ENCODE measurements at regions not wholly inside any gene's neighbourhood (a gene's known extent, or its start where the extent isn't known, plus 50 kb on each side); places are given as distances from the start of the nearest gene placed in this dataset.

DNA sequence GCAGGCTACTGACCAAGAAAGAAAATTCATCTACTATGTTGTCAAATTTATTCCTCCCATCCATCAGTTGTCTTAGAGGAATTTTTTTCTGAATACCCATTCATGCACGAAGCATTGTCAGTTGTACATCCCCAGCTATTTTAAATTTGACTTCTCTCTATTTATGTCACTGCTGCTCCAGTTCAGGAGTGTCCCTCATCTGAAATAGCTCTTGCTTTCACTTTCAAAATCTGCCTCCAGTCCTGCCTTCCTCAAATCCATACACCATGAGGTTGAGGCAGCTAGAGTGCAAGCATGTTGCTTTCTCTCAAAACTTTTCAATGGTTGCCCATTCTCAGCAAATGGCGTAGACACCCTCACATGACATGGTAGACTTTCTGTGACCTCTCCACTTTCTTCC is 335.4 kb upstream of the CDH2 start:
- no peak overlapping the region for H3K27ac ChIP-seq (ENCODE audit: low read depth, low read length)
- 91% methylated on average over 2 of the region's 2 CpGs; no CpG with 5 or more reads in 1 of the 2 experiments for whole genome bisulfite sequencing, 2 experiments (ENCODE audit: extremely low coverage in 1 of 2, insufficient coverage in 1 of 2, insufficient read length in 1 of 2, insufficient replicate concordance in 2 of 2, low coverage in 1 of 2, low lambda C conversion rate in 2 of 2, missing lambda C conversion rate in 1 of 2)
- H4K20me1 ChIP-seq (replicated peaks in 1 of 2; ENCODE audit: control insufficient read depth in 1 of 2, insufficient read depth in 2 of 2, low read length in 2 of 2) = no peaks in the 10 kb centered on the region
- no peak for FAIRE-seq
- no peak for DNase-seq (ENCODE audit: low read depth in 1 of 2, low spot score in 2 of 2)
- ChIA-PET POLR2A (ENCODE audit: partially characterized antibody) (no interaction called here), CTCF (ENCODE audit: partially characterized antibody) (no interaction called here)
- H2AFZ ChIP-seq (ENCODE audit: low read length) = peak overlapping the region; percentile 71
- H3K9ac ChIP-seq (replicated peaks in 1 of 4; ENCODE audit: extremely low read depth in 1 of 4, low read depth in 3 of 4, low read length in 3 of 4) = no peak overlapping the region
- H3K56ac ChIP-seq (replicated peaks; ENCODE audit: insufficient read length, low read depth, low read length) = no peak overlapping the region
- H3K9me3 ChIP-seq (ENCODE audit: insufficient read depth in 2 of 2, low read depth in 1 of 2, low read length in 1 of 2) = no peaks in the 10 kb centered on the region
- no peak overlapping the region for H2BK15ac ChIP-seq (ENCODE audit: low read length)
- H3K36me3 ChIP-seq (ENCODE audit: control insufficient read depth in 2 of 4, insufficient read depth in 4 of 4, low read length in 3 of 4) = no peaks in the 10 kb centered on the region
- no peak overlapping the region for H3K4me3 ChIP-seq (ENCODE audit: extremely low read depth in 1 of 4, insufficient read depth in 2 of 4, low read depth in 3 of 4, low read length in 4 of 4)
- no peaks in the 10 kb centered on the region for H3K79me2 ChIP-seq (ENCODE audit: control insufficient read depth in 1 of 2, insufficient read depth in 2 of 2, low read length in 2 of 2)
- H4K91ac ChIP-seq (replicated peaks; ENCODE audit: insufficient read length, low read length) = no peak overlapping the region
- no peak overlapping the region for H2BK120ac ChIP-seq (replicated peaks; ENCODE audit: low read depth, low read length)
- TF ChIP-seq CHD1 (IDR thresholded peaks at IDR 0.05; ENCODE audit: low read depth, low read length) (no peak), KDM4A (IDR thresholded peaks at IDR 0.05; ENCODE audit: low read depth, low read length, severe bottlenecking) (no peak), USF2 (IDR thresholded peaks at IDR 0.05; ENCODE audit: low read length) (no peak), ASH2L (IDR thresholded peaks at IDR 0.05; ENCODE audit: low read length) (no peak), JUN (IDR thresholded peaks at IDR 0.05; ENCODE audit: low read depth, low read length) (no peak)
- H4K5ac ChIP-seq (ENCODE audit: insufficient read length, low read depth, low read length) = no peak overlapping the region
- H3K79me1 ChIP-seq (ENCODE audit: low read depth, low read length) = no peaks in the 10 kb centered on the region
- H4K8ac ChIP-seq (ENCODE audit: extremely low read depth, insufficient read depth, low read length) = no peak overlapping the region
- no peak overlapping the region for H3K4me2 ChIP-seq (ENCODE audit: insufficient read depth in 1 of 2, low read depth in 2 of 2, low read length in 2 of 2)
- no peak overlapping the region for H2AK5ac ChIP-seq (ENCODE audit: low read depth, low read length)
- H2BK12ac ChIP-seq (ENCODE audit: low read depth, low read length) = no peak overlapping the region
- H2BK5ac ChIP-seq (ENCODE audit: low read depth, low read length) = no peak overlapping the region
- no peaks in the 10 kb centered on the region for H3K23me2 ChIP-seq (ENCODE audit: low read depth, low read length)
- no peak overlapping the region for H2BK20ac ChIP-seq (ENCODE audit: low read length)
- H3K18ac ChIP-seq (ENCODE audit: extremely low read depth, low read length) = no peak overlapping the region
- H3K4me1 ChIP-seq (replicated peaks in 1 of 4; ENCODE audit: control insufficient read depth in 3 of 4, insufficient read depth in 4 of 4, low read length in 3 of 4) = no peaks in the 10 kb centered on the region
- H3K23ac ChIP-seq (ENCODE audit: insufficient read length) = no peak overlapping the region
- H3K27me3 ChIP-seq (replicated peaks in 1 of 4; ENCODE audit: control insufficient read depth in 3 of 4, extremely low read depth in 1 of 4, insufficient read depth in 3 of 4, low read length in 3 of 4) = no peaks in the 10 kb centered on the region
- no peak overlapping the region for H3K4ac ChIP-seq (replicated peaks; ENCODE audit: insufficient read length, low read depth, low read length)
- no peak overlapping the region for H3K14ac ChIP-seq (ENCODE audit: insufficient read length)
